Lower leg skin (tissue), 3 donors: ENCODE measurements at regions not wholly inside any gene's neighbourhood (a gene's known extent, or its start where the extent isn't known, plus 50 kb on each side); places are given as distances from the start of the nearest gene placed in this dataset.

Source experiments
- CTCF ChIP-seq, 3 donors: fragments of 450-650 bp; IDR thresholded peaks; one replicate each; pipeline ENCODE4 v1.5.1; 2016; ENCODE audit warnings: antibody characterized with exemption in 3 of 3, mild to moderate bottlenecking in 3 of 3, moderate library complexity in 2 of 3
- POLR2A ChIP-seq, 2 donors: fragments of 450-650 bp; IDR thresholded peaks; one replicate each; pipeline ENCODE4 v1.6.1; 2016 to 2017; ENCODE audit warnings: antibody characterized with exemption in 2 of 2, mild to moderate bottlenecking in 1 of 2, moderate library complexity in 1 of 2

GRCh38 chr2:5851410-5851809 lies 159.2 kb downstream of the SOX11 start:
- TF ChIP-seq POLR2A (IDR thresholded peaks at IDR 0.05) (no peak), CTCF (IDR thresholded peaks at IDR 0.05) (no peak)
